ENCODE measurements at regions not wholly inside any gene's neighbourhood (a gene's known extent, or its start where the extent isn't known, plus 50 kb on each side); places are given as distances from the start of the nearest gene placed in this dataset.

GRCh38 chr3:72255191-72255590, 470.2 kb upstream of the PROK2 start:
- TF ChIP-seq, protein P1, sequence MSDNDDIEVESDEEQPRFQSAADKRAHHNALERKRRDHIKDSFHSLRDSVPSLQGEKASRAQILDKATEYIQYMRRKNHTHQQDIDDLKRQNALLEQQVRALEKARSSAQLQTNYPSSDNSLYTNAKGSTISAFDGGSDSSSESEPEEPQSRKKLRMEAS (IDR thresholded peaks at IDR 0.05; ENCODE audit: low read depth): no peak
- no peak for TF ChIP-seq POLR2AphosphoS5 (IDR thresholded peaks at IDR 0.05; ENCODE audit: low read depth, low read length)
- no peak for TF ChIP-seq EZH2phosphoT487 (IDR thresholded peaks at IDR 0.05; ENCODE audit: borderline replicate concordance, low read depth)
- no peak for TF ChIP-seq YY1 (IDR thresholded peaks at IDR 0.05; ENCODE audit: low read depth)
- TF ChIP-seq RAD21 (IDR thresholded peaks at IDR 0.05; ENCODE audit: low read length): no peak
- no peak for TF ChIP-seq GATA2 (CRISPR knock-in tag; IDR thresholded peaks at IDR 0.05)
- no peak for TF ChIP-seq EP300 (IDR thresholded peaks at IDR 0.05; ENCODE audit: borderline replicate concordance in 1 of 2, low read depth in 1 of 2, low read length in 1 of 2)
- no peak for TF ChIP-seq PBX3 (IDR thresholded peaks at IDR 0.05)
- no peak for TF ChIP-seq CTCF (IDR thresholded peaks at IDR 0.05)
- TF ChIP-seq TEAD4 (IDR thresholded peaks at IDR 0.05; ENCODE audit: borderline replicate concordance, insufficient read depth): no peak
- TF ChIP-seq FOXM1 (IDR thresholded peaks at IDR 0.05; ENCODE audit: low read depth): no peak
- no peak for TF ChIP-seq JUND (IDR thresholded peaks at IDR 0.05)
